Activated CD4-positive, alpha-beta T cell treated with anti-CD3 and anti-CD28 coated beads for 48 hours (primary cell): ENCODE measurements at regions not wholly inside any gene's neighbourhood (a gene's known extent, or its start where the extent isn't known, plus 50 kb on each side); places are given as distances from the start of the nearest gene placed in this dataset.
"Not testable (repeated sequence)": the region's sequence is repeated elsewhere in the genome, so short reads cannot be mapped to it uniquely, and the experiment has no call there.

ENCODE experiments used
- DNase-seq: peaks from one replicate; pipeline ENCODE4 v3.0.0-alpha.2; 2020

DNA sequence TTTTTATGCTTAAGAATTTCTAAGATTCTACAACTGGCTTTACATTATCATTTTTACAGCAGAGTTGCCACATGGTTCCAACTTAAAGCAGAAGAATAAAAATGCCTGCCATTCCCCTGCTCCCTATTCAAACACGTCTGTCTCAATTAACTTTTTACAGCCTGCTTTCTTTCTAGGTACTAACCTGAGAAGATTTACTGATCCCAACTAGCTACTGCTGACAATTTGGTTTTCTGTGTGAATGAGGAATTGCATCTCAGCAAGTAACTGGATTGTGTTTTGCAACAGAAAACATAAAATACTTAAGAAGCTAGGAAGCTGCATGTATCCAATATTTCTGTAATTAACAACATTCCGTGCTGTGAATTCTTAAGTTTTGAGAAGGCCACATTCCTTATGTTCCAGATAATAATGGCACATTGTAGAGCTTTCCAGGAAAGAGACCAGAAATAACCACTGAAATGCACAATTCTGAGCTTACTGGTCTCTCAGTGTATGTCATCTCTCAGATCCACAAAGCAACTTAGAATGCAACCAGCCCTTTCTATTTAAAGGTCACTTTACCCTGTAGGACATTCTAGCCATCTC is 306.8 kb upstream of the NMUR2 start:
- DNase-seq: no peak

DNA sequence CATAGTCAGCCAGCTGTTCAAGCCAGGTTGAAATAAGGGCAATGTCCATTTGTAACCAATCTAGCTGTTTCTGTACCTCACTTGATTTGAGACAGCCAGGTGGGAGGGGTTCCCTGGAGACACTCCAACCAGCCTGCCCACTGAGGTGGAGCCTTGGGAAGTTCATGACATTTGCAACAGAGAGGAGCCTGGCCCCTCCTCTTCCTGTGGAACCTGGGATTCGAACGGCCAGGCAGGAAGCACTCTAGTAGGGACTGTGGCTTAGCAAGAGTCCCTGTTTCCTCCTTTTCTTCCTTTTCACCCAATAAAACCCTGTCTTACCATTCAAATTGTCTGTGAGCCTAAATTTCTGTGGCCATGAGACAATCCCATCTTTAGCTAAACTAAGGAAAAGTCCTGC is 312.3 kb upstream of the NMUR2 start:
- no peak for DNase-seq

DNA sequence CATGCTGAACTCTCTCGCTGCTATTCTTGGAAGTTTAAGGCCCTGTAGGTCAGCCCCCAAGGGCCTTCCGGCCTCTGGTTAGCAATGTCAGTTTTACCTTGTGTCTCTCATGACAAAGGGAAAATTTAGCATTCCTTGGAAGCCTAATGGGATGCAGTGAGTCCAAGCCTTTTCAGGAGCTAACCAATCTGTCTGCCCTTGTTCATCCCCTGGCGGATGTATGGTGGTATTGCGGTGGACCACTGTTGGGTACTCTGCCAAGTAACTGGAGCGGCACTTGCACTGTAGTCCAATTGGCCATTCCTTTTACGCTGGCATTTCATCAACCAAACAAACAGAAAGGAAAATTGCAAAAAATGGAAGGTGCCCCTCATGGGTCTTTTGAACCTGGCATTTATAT is 318.4 kb upstream of the NMUR2 start:
- DNase-seq: no peak

DNA sequence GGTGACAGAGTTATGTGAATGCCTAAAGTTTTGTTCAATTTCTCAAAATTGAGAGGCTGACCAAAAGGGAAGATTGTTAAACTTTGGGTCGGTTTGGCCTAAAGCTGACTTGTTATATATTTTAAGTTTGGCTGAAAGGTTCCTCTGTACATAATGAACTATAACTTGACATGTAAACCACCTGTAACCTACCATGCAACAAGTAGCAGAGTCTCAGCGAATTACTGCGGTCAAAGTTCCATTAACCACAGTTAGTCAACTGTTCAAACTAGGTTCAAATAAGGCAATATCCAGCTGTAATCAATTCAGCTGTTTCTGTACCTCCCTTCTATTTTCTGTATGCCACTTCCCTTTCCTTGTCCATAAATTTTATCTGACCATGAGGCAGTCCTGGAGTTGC is 325.1 kb upstream of the NMUR2 start:
- no peak for DNase-seq

DNA sequence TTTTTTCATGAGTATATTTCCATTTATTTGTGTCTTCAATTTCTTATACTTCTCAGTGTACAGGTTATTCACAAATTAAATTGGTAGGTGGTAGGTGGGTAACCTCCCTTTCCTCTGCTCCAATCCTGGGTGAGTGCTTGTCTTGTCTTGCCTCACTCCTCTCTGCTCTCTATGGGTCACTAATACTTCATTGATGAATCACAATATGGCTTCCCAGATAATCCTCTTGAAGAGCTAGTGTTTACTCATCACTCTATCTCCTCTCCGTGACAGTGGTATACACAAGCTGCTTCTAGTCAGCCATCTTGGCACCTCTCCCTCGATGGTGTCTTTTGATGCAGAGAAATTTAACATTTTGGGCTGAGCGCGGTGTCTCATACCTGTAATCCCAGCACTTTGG is 331.8 kb upstream of the NMUR2 start:
- DNase-seq: no peak

DNA sequence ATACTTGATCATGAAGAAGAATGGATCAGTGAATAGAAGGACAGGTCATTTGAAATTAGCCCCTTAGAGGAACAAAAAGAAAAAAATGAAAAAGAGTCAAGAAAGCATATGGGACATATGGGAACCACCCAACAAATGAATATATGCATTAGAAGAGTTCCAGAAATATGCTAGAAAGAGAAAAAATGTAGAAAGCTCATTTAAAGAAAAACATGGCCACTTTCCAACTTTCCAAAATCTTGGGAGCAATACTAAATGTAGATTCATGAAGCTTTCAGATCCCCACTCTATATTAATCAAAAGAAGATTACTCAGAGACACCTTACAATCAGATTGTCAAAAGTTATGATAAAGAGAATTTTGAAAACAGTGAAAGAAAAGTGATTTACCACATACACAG is 334.8 kb upstream of the NMUR2 start:
- DNase-seq: no peak

DNA sequence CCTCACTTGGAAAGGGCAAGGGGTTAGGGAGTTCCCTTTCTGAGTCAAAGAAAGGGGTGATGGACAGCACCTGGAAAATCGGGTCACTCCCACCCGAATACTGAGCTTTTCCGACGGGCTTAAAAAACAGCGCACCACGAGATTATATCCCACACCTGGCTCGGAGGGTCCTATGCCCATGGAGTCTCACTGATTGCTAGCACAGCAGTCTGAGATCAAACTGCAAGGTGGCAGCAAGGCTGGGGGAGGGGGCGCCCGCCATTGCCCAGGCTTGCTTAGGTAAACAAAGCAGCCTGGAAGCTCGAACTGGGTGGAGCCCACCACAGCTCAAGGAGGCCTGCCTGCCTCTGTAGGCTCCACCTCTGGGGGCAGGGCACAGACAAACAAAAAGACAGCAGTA is 336.0 kb upstream of the NMUR2 start:
- DNase-seq: not testable (repeated sequence)

DNA sequence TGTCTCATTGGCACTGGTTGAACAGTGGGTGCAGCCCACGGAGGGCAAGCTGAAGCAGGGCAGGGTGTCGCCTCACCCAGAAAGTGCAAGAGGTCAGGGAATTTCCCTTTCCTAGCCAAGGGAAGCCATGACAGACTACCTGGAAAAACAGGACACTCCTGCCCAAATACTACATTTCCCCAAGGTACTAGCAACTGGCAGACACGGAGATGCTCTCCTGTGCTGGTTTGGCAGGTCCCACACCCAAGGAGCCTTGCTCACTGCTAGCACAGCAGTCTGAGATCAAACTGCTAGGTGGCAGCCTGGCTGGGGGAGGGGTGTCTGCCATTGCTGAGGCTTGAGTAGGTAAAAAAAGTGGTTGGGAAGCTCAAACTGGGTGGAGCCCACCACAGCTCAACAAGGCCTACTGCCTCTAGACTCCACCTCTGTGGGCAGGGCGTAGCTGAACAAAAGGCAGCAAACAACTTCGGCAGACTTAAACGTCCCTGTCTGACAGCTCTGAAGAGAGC is 382.7 kb upstream of the NMUR2 start:
- DNase-seq: not testable (repeated sequence)

DNA sequence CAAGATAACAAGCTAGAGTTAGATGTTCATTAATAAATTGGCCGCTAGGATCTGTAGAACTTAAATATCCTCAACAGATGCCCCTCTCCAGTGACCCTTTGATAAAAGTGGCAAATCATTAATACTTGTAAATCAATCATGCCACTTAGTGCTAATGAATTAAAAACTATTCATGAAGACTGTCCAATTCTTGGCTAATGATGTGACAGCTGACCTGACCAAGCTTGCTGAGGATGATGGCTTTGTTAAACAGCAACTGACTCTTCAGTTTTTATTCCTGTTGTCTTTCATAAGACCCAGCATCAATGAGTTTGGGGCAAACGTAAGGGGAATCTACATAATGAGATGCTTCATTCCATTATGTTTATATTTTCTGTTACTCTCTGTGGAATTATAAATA is 396.8 kb upstream of the NMUR2 start:
- no peak for DNase-seq

DNA sequence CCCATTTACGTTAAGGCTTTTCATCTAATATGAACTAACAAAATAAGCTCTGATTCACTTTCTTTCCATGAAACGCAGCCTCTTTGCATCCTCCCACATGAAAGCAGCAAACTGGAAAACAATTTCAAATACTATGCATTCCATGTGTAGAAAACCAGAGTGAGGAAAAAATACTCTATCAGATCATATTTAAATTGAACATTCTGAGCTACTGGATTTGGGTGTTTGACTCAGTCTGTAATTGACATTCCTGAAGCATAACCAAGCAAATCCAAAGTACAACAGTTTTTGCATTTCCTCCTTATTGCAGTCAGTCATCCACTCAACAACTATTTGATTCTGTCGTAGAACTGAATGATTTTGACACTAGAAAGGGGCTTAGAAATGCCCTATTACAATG is 399.1 kb upstream of the NMUR2 start:
- DNase-seq: no peak

DNA sequence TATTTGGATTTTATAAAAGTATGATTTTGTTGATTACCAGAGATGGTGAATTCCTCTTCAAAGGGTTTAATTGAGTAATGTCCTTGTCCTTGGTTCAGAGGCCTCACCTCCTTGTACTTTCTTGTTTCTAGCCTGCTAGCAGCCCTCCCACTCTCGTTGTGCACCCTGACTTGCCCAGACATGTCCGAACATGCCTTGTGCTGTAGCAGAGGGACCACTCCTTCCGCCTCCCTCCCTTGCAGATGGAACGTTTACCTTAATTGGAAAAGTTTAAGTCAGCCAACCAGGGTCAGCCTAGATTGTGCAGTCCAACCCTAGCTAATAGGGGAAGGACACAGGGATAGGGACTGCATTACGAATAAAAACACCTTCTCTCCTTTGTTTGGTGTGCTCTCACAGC is 406.9 kb upstream of the NMUR2 start:
- no peak for DNase-seq

DNA sequence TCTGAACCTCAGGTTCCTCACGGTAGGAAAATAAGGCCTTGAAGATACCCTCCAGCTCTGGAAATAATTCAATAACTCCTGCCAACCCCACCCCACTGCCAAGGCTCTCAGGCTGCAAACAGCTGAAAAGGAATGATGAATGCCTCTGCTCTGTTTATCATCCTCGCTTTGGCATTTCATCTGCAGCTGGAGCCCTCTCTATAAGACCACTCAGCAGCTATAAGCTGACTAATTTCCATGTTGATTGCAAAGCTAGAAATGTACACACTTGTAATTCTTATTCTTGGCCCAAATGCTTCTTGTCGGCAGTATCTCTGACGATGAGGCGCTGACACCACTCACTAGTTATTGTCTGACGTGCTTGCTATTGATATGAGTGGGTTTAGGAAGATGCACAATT is 408.4 kb upstream of the NMUR2 start:
- no peak for DNase-seq

DNA sequence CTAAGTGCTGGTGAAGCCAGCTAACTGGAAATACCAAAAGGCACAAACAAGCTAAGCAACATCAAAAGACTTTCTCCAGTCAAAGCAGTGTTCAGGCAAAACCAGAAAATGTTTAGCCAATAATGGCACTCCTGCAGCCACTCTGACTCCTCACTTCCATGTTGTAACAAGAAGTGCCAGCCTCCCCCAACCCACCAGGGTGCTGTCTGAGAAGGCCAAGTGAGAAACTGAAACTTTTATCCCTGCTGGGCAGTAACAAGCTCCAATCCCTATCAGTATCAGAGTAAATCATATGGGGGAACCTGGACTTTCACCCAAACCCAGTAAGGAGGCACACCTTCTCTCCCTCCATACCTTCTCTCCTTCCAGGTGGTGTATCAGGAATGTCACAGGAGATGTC is 414.8 kb upstream of the NMUR2 start:
- no peak for DNase-seq

DNA sequence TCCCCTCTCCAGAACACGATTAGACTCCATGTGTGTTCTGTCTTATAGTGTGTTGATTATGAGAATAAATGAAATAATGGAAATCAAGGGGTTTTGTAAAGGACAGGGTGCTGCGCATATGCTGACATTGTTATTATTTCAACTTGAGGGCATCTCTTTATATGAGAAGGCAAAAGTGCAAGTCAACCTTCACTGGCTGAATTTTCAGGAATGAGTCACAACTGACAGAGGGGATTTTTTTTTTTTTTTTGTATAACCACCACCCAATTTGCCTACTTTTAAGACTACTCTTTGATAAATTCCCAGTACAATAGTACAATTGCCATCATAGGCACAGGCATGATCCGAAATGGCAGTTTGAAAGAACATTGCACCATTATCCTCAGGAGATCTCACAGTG is 419.2 kb upstream of the NMUR2 start:
- DNase-seq: no peak

DNA sequence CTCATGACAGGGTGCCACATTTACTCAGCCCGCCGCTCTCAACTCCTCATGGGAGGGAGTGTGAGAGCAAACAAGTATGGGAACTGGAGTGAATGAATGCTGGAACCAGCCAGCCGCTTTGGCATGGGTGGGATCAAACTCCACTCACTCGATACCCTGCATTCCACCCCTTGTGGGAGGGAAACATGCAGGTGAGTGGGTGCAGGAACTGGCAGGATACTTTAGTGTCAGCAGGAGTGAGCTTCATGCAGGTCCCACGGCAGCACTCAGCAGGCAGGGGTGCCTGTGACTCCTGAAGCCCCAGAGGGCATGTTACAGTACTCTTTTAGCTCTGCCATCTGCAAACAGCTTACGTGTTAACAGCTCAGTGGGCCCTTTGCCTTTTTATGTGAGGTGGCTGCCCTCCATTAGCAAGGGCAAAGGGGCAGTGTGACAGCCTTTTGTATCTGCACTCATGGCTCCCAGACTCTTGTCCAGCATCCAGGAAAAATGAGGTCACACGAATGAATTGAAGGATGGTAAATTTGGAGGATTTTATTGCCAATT is 433.2 kb upstream of the NMUR2 start:
- no peak for DNase-seq

DNA sequence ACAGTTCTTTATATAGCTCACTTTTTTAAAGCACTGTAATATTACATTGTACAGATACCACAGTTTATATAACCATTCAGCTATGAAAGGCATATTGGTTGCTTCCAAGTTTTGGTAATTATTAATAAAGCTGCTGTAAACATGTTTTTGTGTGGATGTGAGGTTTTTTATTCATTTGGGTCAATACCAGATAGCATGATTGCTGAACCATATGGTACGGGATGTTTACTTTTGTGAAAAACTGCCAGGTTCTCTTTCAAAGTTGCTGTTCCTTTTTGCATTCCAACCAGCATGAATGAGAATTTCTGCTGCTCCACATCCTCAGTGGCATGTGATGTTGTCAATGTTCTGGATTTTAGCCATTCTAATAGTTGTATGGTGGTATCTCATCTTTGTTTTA is 439.6 kb upstream of the NMUR2 start:
- DNase-seq: no peak

DNA sequence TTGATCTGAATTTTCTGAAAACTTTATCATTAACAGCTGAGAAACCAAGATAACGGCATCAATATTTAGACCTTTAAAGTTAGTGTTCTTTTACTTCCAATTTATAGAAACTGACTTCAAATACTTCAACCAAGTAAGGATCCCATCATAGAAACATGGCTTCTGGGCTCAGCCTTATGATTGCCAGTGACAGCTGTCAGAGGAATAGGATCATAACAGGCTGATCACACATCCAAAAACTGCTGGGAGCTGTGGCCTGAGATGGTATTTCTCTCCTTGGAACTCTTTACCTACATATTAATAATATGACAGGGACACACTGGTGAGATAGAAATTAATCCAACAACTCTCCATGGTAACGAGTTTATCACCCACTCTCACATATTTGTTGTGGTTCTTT is 448.3 kb upstream of the NMUR2 start:
- DNase-seq: no peak

DNA sequence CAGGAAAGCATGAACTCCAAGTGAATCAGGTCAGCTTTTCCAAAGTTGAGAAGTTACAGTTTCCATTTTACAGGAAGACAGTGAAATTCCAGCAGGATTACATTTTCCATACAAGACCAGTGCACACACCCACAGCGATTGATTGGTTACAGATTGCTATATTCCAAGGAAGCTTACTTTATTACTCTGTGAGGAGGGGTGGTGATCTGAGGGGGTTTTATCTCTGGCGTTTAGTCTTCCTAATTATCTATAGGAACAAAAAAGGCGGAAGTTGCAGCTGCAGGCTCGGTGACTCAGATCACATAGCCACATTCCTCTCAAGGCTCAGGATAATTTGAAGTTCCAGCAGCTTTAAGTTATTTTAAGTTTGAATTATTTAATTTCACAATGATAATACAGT is 450.4 kb upstream of the NMUR2 start:
- no peak for DNase-seq

DNA sequence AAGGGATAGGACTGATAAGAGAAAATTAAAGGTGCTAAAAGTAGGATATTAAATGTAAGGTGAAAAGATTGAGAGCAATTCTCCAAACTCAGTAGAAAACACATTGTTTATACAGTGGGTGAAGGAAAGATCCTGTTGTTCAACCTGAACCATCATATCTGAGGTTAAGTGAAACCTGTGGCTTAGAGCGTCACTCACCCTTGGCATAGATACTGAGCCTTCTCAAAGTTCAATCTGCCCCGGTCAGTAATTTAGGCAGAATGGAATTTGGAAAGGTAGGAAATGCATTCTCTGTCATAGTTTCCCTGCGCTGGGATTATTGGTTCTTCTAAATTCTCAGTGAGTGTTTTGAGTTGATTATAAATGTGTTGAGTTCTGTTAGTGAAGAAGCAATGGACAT is 456.2 kb upstream of the NMUR2 start:
- no peak for DNase-seq

DNA sequence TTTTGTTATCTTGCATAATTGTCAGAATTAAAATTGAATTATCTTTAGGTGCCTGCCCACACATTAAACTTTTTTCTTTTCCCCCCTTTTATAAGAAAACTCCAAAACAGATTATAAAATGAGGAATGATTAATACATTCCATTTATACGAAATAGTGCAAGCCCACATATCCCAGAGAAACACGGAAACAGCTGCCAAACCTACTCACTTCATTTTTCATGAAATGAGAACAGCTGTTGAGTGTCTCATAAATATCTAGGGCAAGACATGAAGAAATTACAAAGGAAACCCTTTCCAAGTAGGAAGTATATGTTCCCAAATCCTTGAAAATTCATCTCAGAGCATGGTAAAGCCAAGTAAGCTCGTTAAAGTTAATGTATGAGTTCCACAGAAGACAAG is 459.4 kb upstream of the NMUR2 start:
- no peak for DNase-seq

DNA sequence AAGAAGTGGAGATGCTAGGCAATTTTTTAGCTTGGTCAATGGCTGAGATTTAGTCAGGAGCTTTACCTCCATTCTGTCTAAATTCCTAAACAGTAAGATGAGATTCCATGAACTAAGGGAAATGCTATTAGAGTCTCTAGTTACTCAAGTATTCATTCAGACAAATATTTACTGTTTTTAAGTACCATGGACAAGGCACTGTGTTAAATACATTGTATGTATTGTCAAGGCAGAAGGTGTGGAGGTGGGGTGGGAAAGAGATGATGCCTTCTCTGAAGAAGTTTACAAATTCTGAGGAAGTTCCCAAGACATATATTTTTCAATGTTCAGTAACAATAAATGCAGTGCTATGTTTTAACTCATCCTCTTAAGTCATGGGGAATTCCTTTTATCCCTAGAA is 459.9 kb upstream of the NMUR2 start:
- no peak for DNase-seq

DNA sequence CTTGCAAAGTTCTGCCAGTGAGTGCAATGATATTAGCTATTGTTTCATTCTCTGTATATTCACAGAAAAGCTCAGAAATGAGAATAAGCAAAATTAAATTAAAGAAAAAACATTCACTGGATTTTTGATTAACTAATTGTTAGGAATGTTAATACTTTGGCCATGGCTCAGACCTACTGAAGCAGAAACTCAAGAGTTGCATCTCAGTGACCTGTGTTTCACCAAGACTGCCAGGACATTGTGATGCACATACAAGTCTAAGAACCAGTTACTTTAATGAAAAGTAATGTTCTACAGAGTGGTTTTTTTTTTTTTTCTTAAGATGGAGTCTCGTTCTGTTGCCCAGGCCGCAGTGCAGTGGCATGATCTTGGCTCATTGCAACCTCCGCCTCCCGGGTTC is 464.9 kb upstream of the NMUR2 start:
- no peak for DNase-seq

DNA sequence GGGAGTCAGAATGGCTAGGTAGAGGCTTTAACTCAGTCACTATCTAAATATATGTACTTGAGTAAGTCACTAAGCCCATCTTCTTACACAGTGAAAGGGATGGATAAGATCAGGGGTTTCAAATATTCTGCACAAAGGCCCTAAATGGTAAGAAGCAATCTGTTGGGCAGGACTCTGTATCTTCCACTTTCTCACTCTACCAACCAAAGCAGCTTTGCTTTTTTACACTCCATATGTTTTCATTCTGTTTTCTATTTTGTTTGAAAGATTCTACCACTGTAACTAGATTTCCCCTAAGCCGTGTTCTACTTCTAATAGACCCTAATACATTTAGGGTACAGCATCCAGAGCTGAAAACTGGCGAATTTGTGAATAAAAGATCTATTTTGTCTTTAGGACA is 477.5 kb upstream of the NMUR2 start:
- no peak for DNase-seq

DNA sequence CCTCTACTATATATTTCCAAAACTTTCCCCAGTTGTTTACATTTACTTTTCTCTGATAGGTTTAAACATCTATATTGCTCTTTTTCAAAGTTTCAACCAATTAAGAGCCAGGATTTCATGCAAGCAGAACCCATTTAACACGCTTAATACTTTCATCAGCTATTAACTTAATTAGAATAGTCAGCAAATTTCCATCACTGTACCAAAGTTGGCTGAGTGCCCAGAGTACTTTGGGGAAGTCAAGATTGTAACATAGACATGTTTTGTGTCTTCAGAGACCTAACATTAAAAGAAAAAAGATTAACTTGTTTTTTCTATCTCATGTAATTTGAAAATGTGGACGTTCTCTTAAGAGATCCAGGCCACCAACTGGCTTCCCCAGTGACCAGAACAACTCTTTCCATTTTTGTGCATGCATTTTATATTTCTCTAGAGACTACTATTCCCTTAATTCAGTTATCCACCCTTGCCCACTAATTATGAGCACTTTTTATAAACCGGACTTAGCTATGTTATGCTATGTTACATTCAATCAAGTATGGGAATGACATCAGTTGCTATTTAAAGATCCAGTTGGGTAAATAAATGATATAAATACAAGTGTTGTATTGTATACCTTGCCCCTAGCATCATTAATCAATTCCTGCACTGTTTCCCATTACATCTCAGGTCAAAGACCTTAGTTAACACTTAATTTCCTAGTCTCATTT is 478.1 kb upstream of the NMUR2 start:
- DNase-seq: no peak

DNA sequence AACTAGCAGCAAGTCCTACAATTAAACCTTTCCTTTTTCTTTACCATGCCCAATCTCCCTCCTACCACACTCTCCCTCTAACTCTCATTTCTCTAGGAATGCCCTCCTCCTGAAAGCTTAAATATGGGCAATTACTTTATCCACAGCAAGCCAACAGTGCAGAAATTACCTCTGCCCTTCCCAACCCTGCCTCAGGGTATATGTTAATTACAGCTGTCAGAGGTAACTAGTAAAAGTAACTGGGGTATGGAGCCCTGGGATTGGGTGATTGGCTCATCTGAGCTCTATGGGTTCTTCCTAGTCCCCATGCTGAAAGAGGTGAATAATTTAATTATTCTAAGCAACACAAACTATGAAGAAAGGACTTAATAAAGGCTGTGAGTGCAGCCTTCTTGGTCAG is 478.9 kb upstream of the NMUR2 start:
- no peak for DNase-seq
